ENCODE measurements at regions not wholly inside any gene's neighbourhood (a gene's known extent, or its start where the extent isn't known, plus 50 kb on each side); places are given as distances from the start of the nearest gene placed in this dataset.

- DNase-seq, result no peak
- no peaks in the 10 kb centered on the region for H3K4me1 ChIP-seq (ENCODE audit: insufficient read depth)
- H3K27ac ChIP-seq, result no peak overlapping the region
- no peaks in the 10 kb centered on the region for H3K36me3 ChIP-seq
- no peaks in the 10 kb centered on the region for H3K9me3 ChIP-seq
- H3K4me3 ChIP-seq, result no peak overlapping the region
- intact Hi-C loops (cut with DNase I), result no loop called here
- no peaks in the 10 kb centered on the region for H3K27me3 ChIP-seq
- TF ChIP-seq POLR2A (IDR thresholded peaks at IDR 0.05), result no peak
- no peak for TF ChIP-seq EP300 (IDR thresholded peaks at IDR 0.05)
- TF ChIP-seq CTCF (IDR thresholded peaks at IDR 0.05), result no peak
Measured at GRCh38 chr6:40166963-40167362, 232.7 kb upstream of the MOCS1 start.

- no peaks in the 10 kb centered on the region for H3K27me3 ChIP-seq
- no peak overlapping the region for H3K4me3 ChIP-seq
- H3K9me3 ChIP-seq, result no peaks in the 10 kb centered on the region
- TF ChIP-seq POLR2A (IDR thresholded peaks at IDR 0.05), result no peak
- TF ChIP-seq CTCF (IDR thresholded peaks at IDR 0.05), result no peak
- no peak for TF ChIP-seq EP300 (IDR thresholded peaks at IDR 0.05)
- H3K27ac ChIP-seq, result no peak overlapping the region
- H3K4me1 ChIP-seq (ENCODE audit: insufficient read depth), result no peaks in the 10 kb centered on the region
- DNase-seq, result no peak
- 68 to 81% (median 69%) methylated on average over 7 of the region's 7 CpGs for WGBS, 3 donors
- H3K36me3 ChIP-seq, result no peaks in the 10 kb centered on the region
- intact Hi-C loops (cut with DNase I), result no loop called here
Measured at GRCh38 chr6:40165036-40165709, 230.9 kb upstream of the MOCS1 start.

- Histone ChIP-seq H3K27ac (no peak overlapping the region), H3K27me3 (no peaks in the 10 kb centered on the region), H3K4me3 (no peak overlapping the region), H3K36me3 (no peaks in the 10 kb centered on the region), H3K4me1 (ENCODE audit: insufficient read depth) (no peaks in the 10 kb centered on the region), H3K9me3 (no peaks in the 10 kb centered on the region)
- no peak for TF ChIP-seq EP300 (IDR thresholded peaks at IDR 0.05)
- no peak for TF ChIP-seq CTCF (IDR thresholded peaks at IDR 0.05)
- TF ChIP-seq POLR2A (IDR thresholded peaks at IDR 0.05), result no peak
- peak in 1 of 5 donors; percentile 15 for DNase-seq
- intact Hi-C loops (cut with DNase I), result no loop called here
- 48 to 62% (median 61%) methylated on average over 8 of the region's 8 CpGs for WGBS, 3 donors
Measured at GRCh38 chr6:40164345-40164755, 230.1 kb upstream of the MOCS1 start.

- intact Hi-C loops (cut with DNase I), result no loop called here
- Histone ChIP-seq H3K4me1 (ENCODE audit: insufficient read depth) (no peaks in the 10 kb centered on the region), H3K27me3 (no peaks in the 10 kb centered on the region), H3K9me3 (no peaks in the 10 kb centered on the region), H3K4me3 (no peak overlapping the region), H3K36me3 (no peaks in the 10 kb centered on the region), H3K27ac (no peak overlapping the region)
- TF ChIP-seq EP300 (IDR thresholded peaks at IDR 0.05), result no peak
- no peak for TF ChIP-seq POLR2A (IDR thresholded peaks at IDR 0.05)
- no peak for TF ChIP-seq CTCF (IDR thresholded peaks at IDR 0.05)
- no peak for DNase-seq
- WGBS, 3 donors, result 62 to 68% (median 64%) methylated on average over 6 to 7 of the region's 7 CpGs
Measured at GRCh38 chr6:40163924-40164323, 229.7 kb upstream of the MOCS1 start.
